DND-41 (cell line): ENCODE measurements at regions not wholly inside any gene's neighbourhood (a gene's known extent, or its start where the extent isn't known, plus 50 kb on each side); places are given as distances from the start of the nearest gene placed in this dataset.

ENCODE experiments used
- CTCF ChIP-seq: IDR thresholded peaks from 2 replicates; pipeline ENCODE4 v1.5.1; 2012; ENCODE audit warnings: borderline replicate concordance, low read length, moderate library complexity, mild to moderate bottlenecking; ENCODE audit not compliant: poor library complexity, severe bottlenecking; ENCODE audit errors: extremely low read depth
- EZH2 ChIP-seq: IDR thresholded peaks from 3 replicates; pipeline ENCODE4 v1.6.1; 2012; ENCODE audit warnings: borderline replicate concordance, low read depth, mild to moderate bottlenecking, moderate library complexity, low read length, inconsistent platforms; ENCODE audit not compliant: severe bottlenecking

DNA sequence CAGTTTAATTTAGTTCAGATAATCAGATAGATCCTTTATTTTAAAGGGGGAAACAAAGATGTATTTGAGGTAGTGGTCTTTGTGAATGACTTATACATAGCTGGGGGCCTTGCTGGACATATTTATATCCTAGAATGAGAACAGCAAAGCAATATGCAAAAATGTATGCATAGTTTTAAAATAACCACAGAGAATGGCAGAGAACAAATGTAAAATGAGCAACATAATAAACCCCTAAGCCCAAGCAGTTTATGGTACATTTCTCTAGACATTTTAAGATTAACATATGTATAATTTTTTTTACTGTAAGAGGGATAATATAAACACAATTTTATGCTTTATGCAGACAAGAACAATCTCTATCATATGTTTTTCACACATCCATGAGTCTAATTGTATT lies 434.2 kb upstream of the SMIM31 start:
- no peak for TF ChIP-seq CTCF
- TF ChIP-seq EZH2, result no peak
